NCI-H1436 treated with DMSO at 0.1 percent for 48 hours (cell line): ENCODE measurements at regions not wholly inside any gene's neighbourhood (a gene's known extent, or its start where the extent isn't known, plus 50 kb on each side); places are given as distances from the start of the nearest gene placed in this dataset.

Experiments used
- DNase-seq: peaks from one replicate; lab custom pipeline; 2025; lab: John Stamatoyannopoulos, UW

DNA sequence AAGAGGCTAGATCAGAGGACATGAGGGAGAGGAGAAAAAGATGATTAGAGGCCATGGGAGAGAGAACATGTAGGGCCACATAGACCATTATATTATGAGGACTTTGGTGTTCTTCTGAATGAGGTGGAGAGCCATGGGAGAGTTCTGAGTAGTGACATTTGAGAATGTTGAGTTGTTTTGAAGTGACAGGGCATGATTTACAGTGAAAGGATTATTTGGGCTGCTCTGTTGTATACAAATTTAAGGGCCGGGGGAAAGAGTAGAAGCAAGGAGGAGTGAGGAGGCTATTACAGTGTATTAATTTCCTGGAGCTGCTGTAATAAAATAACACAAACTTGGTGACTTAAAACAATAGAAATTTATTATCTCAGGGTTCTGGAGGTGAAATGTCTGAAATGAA, 102.5 kb upstream of the RGS4 start:
- no peak for DNase-seq

DNA sequence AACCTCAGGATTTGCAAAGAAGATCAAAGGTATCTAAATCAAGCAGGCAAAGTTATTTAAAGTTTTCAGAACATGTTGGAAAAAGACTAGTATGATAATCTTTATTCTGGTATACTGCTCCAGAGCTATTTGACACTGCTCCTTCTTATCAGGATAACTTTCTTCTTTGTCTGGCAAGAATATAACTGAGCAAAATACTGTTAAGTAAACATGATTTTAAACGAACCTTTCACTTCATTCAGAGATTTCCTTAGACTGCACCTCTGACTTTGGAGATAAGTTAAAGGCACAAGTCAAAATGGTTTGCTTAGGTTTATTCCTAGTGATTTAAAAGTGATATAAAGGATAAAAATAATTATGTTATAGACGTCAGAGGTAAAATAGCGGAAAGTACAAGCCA, 103.9 kb upstream of the CCDC190 start:
- no peak for DNase-seq

DNA sequence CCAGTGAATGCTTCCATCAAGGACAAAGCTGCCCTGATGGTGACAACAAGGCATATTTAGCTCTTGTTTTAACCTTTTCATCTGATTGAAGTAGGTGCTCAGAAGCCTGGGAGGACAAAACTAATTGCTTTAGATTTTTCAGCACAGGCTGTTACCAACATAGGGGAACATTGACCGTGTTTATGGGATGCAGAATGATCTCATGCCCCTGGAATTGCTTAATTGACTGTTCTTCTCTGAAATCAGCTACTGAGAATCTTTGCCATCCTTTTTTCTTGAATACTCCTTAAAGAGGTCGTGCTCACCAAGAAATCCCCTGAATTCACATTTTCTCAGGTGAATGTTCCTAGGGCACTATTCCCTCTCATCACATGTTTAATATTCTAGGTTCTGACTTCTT, 95.9 kb upstream of the CCDC190 start:
- no peak for DNase-seq

DNA sequence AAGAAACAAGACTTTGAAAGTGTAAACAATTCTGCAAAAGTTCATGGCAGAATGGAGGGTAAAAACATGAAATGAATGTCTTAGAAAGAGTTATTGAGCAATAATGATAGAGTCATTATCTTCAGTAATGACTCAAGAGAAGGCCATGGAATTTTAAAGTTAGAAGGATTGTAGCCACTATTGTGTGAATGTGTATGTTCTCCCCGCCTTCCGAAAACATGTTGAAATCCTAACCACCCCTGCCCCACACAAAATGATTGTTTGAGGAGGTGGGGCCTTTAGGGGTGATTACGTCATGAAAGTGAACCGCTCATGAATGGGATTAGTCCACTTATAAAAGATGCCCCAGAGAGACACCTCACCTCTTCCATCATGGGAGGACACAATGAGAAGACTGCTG, 93.8 kb upstream of the CCDC190 start:
- no peak for DNase-seq

DNA sequence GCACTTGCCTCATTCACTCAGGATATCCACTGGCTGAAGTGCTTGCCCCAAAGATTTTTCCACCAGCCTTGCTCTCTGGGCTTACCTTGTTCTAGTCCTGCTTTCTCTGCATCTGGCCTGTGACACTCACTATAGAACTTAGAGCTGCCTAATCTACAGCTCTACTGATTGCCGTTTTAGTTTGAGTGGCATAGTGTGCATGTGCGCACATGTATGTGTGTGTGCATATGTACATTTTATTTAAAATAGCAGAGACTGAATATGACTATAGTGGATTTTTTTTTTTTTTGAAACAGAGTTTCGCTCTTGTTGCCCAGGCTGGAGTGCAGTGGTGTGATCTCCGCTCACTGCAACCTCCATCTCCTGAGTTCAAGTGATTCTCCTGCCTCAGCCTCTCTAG, 92.0 kb upstream of the CCDC190 start:
- no peak for DNase-seq

DNA sequence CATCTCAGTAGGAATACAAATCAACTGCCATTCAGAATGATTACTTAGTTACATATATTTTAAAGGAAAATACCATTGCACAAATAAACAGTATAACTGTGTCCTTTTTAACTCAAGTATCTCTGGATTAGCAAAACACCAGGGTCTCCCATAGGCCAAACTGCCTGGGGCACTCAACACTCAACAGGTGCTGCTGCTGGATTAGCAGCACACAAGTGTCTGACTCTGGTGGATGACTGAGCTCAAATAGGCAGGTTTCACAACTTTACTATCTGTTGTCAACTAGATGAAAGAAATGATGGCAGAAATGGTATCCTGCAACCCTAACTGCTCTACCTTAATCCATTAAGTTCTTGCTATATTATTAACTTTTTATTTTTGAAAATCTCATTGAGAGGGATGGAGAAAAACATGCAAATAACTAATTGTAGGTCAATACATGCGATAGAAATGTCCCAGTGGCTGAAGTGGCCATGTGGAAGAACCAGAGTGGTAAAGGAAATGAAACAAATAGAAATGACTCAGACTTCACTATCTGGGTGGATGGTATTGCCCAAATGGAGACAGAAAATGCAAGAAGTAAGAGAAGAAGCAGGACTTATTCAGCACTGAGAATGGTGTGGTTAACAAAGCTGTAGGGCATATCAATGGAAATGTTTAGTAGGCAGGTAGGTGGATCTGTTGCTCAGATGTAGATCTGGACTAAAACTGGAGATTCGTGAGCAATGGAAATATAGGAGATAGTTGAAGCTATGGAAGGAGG, 90.8 kb upstream of the CCDC190 start:
- DNase-seq, result no peak

GRCh38 chr1:162950187-162950586, 89.2 kb upstream of the CCDC190 start:
- DNase-seq, result no peak

- no peak for DNase-seq
Measured at GRCh38 chr1:162946701-162947100, 85.7 kb upstream of the CCDC190 start.

- DNase-seq, result no peak
Measured at GRCh38 chr1:162944974-162945674, 84.1 kb upstream of the CCDC190 start.

DNA sequence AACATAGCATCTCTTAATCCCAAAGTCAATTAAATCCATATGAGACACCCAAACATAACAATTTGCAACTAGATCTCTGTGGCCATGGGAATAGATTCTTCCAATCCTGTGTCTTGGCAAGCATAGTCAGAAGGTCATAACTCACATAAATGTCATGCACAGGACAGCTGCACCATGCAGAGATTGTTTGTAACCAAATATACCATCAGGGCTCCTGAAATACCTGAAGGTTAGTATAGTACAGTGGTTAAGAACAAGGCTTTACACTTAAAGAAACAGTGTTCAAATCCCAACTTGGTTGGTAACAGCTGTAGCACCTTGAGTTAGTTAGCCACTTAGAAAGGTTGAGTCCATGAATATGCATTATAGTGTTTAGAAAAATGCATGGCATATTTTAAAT, 82.6 kb upstream of the CCDC190 start:
- no peak for DNase-seq

GRCh38 chr1:162942916-162943559, 82.1 kb upstream of the CCDC190 start:
- no peak for DNase-seq

- no peak for DNase-seq
Measured at GRCh38 chr1:162941024-162941423, 80.0 kb upstream of the CCDC190 start.

GRCh38 chr1:162939035-162939434, 78.1 kb upstream of the CCDC190 start:
- no peak for DNase-seq

DNA sequence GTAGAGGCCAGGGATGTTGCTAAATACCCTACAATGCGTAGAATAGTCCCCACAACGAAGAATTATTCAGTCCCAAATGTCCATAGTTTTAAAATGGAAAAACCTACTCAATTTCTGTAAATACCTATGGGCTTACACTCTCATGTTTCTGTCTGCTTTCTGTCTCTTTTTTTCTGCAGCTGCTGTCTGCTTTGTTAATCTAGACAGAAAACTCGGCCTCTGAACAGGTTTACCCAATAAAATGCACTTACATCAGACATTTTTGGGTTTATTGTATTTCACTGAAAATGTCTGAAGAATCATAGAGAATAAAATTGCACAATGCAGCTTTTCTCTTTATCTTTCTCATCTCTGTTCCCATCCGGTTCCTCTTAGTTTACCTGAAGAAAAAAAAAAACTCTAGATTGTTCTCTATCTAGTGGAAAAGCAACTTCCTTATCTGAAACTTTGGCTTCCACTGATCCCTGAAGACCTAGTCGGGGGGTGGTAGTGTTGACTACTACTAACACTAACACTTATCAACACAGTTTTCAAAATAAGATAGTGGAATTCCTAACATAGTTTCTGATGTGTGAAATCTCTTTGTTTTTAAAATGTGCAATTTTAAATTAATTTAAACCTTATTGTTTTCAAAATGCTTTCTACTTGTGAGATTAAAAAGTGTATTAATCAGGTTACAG, 76.9 kb upstream of the CCDC190 start:
- DNase-seq, result no peak

- no peak for DNase-seq
Measured at GRCh38 chr1:162930976-162931560, 70.1 kb upstream of the CCDC190 start.

- no peak for DNase-seq
Measured at GRCh38 chr1:162930532-162930931, 69.6 kb upstream of the CCDC190 start.

DNA sequence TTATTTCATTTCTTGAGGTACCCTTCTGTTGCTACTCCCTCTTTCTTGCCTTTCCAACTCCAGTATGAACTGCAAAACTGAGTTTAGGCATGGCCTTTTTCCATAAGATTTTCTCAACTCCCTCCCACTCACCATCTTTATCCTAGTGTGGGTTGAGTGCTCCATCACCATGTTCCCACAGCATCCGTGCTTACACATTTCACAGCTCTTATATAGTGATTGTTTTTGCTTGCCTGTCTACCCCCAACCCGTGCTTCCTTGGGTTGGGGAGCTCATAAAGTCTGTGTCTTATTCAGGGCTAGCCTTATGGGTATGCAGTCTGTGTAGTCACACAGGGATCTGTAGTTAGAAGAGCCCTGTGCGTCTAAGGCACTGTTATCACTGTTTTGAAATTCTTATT, 68.2 kb upstream of the CCDC190 start:
- no peak for DNase-seq

- no peak for DNase-seq
Measured at GRCh38 chr1:162928141-162928540, 67.2 kb upstream of the CCDC190 start.

DNA sequence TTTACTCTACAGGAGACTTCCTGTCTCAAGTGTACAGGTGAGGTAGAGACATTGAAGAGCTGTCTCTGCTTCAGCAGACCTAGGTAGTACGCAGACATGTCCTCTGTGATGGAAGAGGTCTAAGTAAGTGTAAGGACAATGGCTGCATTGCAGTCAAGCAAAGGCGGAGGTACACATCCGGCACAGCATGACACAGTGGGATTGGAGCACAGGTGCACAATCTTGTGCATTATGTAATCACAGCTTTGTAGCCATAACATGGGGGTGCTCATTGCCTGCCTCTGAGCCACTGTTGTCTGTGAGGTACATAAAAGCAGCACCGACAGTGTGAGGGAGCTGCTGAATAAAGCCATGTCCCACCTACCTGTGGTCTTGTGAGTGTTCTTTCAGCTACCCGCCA, 66.4 kb upstream of the CCDC190 start:
- no peak for DNase-seq

- DNase-seq, result no peak
Measured at GRCh38 chr1:162926906-162927305, 65.9 kb upstream of the CCDC190 start.

DNA sequence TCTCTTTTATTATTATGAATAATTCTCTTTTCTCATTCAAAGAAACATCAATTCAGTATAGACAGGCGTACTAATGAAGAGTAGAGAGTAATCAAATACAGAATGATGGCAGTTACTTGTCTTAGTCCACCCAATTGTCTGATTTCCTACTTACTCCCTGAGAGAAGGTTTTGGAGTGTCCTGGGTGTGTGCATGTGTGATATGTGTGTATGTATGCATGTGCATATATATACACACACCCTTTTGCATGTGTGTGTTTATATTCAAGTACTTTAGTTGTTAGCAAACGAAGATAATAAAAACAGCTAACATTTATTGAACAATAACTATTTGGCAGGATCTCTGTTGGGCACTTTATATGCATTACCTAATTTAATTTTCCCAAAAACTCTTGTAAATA, 63.2 kb upstream of the CCDC190 start:
- DNase-seq, result no peak

DNA sequence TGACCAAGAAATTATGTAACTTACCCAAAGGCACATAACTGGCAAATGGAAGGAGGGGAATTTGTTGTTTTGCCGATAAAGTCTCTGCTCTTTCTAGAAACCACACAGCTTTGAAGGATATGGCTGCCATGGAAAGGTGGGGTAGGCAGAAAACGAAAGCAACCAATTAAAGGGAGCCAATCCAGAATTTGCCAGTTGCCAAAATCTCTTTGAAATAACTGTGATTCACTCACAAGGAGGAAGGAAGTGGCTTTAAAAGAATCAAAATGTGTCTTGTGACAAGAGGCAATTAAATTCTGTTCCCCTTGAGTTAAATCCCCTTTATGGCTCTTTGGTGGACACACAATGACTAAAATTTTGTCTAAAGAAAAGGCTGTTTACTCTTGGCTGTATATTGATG, 61.2 kb upstream of the CCDC190 start:
- no peak for DNase-seq
